Right ventricle myocardium superior (tissue), 1 donor: ENCODE measurements at regions not wholly inside any gene's neighbourhood (a gene's known extent, or its start where the extent isn't known, plus 50 kb on each side); places are given as distances from the start of the nearest gene placed in this dataset.

Experiments
- ATAC-seq: fragments of 200-7000 bp; cut with Tn5 transposase; one replicate; pipeline ENCODE4 v1.9.1; 2020; ENCODE audit warnings: mild to moderate bottlenecking; ENCODE audit not compliant: poor library complexity
- DNase-seq: peaks from one replicate; pipeline ENCODE4 v3.0.0-alpha.2; 2020
- intact Hi-C: fragments of 100-400 bp; cut with DNase I; formaldehyde crosslinking; loops from one replicate; pipeline ENCODE4 v1.11.2; 2022
- donor health status: DM: no; HTN: yes; CAD: no; lungs with severe emphysema.

GRCh38 chr13:74335370-74335769, 201.2 kb upstream of the KLF12 start:
- ATAC-seq (no peak), DNase-seq (no peak)
- intact Hi-C loops, result no loop called here

DNA sequence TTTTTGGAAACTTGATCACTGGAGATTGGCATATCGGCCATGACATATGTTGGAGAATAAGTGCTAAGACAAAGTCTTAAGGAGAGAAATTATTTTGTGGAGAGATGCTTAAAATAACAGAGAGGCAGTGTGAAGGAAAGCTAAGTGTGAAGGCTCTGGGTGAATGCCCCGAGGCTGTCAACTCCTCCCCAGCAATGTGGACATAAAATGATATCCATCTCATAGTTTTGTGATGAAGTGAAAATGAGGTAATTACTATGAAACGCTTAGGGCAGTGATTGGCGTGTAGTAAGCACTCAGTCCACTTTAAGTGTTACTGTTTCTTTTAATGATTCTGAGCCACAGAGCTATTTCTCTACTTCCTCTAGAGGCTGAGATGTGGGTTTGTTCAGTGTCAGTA, 195.8 kb upstream of the KLF12 start:
- DNase-seq (no peak), ATAC-seq (no peak)
- intact Hi-C loops, result no loop called here

- DNase-seq (no peak), ATAC-seq (peak; percentile 73)
Observed at GRCh38 chr13:74325106-74325505, 190.9 kb upstream of the KLF12 start.

DNA sequence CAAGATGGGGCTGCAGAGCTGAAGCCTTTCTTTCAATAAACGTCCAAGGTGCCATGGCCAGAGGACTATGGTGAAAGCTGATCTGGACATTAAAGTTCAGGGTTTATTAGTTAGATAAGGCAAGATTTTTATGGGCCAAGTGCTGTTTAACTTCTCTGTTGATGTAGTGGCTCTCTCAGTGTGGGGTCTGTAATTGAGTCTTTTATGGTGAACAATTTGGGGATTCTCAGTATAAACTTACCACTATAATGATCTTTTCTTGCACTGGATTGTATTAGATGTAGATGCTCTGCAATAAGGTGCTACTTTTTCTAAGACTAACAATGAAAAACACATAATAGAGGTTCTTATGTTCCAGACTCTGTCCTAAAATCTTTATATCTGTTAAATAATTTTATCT, 190.1 kb upstream of the KLF12 start:
- intact Hi-C loops, result no loop called here
- DNase-seq (no peak), ATAC-seq (no peak)

More at GRCh38 chr13:74325106-74325505, 190.9 kb upstream of the KLF12 start:
- intact Hi-C loops, result no loop called here

- ATAC-seq (no peak), DNase-seq (no peak)
- intact Hi-C loops, result no loop called here
Observed at GRCh38 chr13:74322562-74322961, 188.4 kb upstream of the KLF12 start.

DNA sequence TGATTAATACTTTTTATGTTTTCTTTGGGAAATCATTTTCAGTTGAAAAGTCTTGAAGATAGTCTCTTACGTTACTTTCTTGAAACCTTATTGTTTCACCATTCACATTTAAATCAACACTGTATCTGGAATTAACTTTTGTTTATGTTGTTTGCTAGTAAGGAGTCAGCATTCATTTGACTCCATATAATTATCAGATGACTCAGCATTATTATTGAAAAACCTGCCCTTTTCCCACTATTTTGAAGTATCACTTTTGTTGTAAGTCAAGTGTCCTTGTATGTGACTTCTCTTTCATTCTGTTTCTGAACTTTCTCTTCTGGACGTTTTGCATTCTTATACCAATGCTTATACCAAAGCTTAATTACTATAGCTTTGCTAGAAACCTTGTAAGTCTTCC, 186.1 kb upstream of the KLF12 start:
- intact Hi-C loops, result no loop called here
- no peak for ATAC-seq
- no peak for DNase-seq

GRCh38 chr13:74316547-74316946, 182.3 kb upstream of the KLF12 start:
- no peak for ATAC-seq
- no peak for DNase-seq
- intact Hi-C loops, result no loop called here

DNA sequence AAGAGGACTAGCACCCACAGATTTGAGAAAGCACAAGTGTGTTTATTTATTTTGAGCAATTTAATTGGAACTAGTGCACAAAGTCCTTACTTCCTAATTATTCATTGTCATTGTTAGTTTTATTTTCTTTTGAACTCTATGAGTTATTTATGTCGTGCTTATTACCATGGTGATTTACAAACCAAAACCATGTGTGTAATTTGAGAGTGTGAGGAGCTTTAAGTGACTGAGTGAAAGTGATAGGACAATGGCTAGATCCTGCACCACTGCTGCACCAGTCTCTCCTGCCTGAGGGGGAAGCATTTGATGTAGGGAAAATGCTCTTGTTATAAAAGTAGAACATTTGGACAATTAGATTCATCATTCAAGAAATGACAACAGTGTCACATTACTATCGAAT, 172.3 kb upstream of the KLF12 start:
- intact Hi-C loops, result no loop called here
- ATAC-seq (peak; percentile 41), DNase-seq (no peak)

- DNase-seq (no peak), ATAC-seq (peak; percentile 55)
- intact Hi-C loops, result no loop called here
Observed at GRCh38 chr13:74305876-74306275, 171.7 kb upstream of the KLF12 start.

DNA sequence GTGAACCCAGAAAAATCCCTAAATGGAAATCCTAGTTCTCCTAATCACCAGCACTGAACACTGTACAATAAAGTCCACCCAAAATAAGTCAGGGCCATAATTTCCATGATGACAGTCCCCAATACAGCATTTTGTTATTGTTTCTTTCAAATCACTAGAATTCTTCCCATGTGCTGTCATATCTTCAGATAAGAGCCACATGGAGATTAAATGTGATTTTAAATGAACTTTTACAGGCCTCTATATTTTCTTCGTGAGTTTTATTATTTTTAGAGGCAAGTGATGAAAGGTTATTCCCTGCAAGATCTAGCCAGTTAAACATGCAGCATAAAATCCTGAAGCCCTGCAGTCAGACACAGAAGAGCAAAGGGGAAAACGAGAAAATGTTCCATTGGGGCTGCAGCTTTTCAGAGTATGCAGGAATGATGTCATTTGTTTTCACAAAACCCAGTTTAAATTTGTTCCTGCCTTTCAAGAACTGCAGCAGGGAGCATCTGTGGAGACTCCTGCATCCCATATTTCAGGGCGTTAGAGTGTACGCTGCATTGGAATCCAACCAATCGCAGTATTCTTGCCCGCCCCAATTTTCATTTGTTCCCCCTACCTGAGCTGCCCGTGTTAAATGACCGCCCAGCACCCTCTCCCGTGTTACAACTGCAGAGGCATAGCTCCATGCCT, 167.2 kb upstream of the KLF12 start:
- intact Hi-C loops, result no loop called here
- peak; percentile 17 for ATAC-seq

GRCh38 chr13:74300162-74300561, 166.0 kb upstream of the KLF12 start:
- no peak for ATAC-seq
- intact Hi-C loops, result no loop called here
- DNase-seq, result no peak

More for the DNA sequence above, 167.2 kb upstream of the KLF12 start:
- DNase-seq, result no peak

- DNase-seq, result no peak
- ATAC-seq, result peak; percentile 54
- intact Hi-C loops, result no loop called here
Observed at GRCh38 chr13:74299721-74300120, 165.5 kb upstream of the KLF12 start.

- no peak for ATAC-seq
- no peak for DNase-seq
- intact Hi-C loops, result no loop called here
Observed at GRCh38 chr13:74298923-74299322, 164.7 kb upstream of the KLF12 start.

GRCh38 chr13:74289861-74290773, 155.9 kb upstream of the KLF12 start:
- DNase-seq (no peak), ATAC-seq (peak; percentile 92)

GRCh38 chr13:74289107-74289506, 154.9 kb upstream of the KLF12 start:
- intact Hi-C loops, result loop anchor here (5.0 to 10.0 kb wide), 3 partner anchors 134 to 534 kb away; no protein-coding TSS in a partner anchor
- no peak for DNase-seq
- ATAC-seq, result no peak

More at GRCh38 chr13:74289861-74290773, 155.9 kb upstream of the KLF12 start:
- intact Hi-C loops, result loop anchor here (5.0 to 10.0 kb wide), 3 partner anchors 135 to 535 kb away; no protein-coding TSS in a partner anchor

DNA sequence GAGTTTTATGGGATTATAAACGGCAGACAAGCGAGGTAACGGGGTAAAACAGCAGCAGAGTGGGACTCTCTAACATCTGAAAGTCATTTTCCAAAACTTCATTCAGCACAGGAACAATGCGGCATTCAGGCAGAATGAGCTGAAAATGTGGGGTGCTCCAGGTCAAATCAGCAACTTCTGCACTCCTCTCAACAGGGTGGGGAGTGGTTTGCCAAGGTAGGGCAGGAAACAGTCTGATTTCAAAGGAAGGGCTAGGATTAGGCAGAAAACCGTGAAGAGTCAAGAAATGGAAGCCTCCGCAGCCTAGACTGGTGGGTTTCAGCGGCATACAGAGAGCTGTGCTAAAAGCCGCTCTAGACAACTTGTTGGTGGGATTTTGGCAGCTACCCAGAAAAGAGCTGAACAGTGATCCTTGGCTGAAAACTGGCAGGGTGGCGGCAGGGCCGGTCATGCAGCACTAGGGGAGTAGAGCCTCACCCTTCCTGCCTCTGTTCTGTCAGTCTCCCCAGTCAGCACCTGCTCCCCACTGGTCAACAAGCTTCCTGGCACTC, 154.2 kb upstream of the KLF12 start:
- intact Hi-C loops, result loop anchor here (5.0 to 10.0 kb wide), 3 partner anchors 134 to 534 kb away; no protein-coding TSS in a partner anchor
- DNase-seq (peak; percentile 57), ATAC-seq (peak; percentile 39)

DNA sequence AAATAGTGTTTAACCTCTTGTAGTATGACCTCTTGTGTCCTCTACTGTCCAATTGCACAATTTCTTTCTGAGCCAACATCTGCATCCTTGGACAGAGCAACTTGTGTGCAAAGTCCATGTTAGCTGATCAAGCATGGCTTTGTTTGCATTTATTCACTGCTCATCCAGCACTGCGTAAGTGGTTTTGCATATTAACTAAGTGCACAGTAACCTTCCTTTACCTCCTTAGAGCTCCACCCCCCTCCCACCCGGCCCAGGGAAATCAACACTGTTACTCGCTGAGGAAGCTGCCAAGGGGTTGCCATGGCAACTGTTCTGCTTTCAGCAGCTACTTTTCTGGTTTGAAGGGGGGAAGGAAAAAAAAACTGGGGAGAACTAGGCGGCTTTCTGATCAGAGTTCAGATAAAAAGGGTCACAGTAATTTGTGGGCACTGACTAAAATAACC, 153.5 kb upstream of the KLF12 start:
- ATAC-seq (peak; percentile 61), DNase-seq (peak; percentile 85)
- intact Hi-C loops, result loop anchor here (5.0 to 10.0 kb wide), 3 partner anchors 133 to 533 kb away; no protein-coding TSS in a partner anchor

DNA sequence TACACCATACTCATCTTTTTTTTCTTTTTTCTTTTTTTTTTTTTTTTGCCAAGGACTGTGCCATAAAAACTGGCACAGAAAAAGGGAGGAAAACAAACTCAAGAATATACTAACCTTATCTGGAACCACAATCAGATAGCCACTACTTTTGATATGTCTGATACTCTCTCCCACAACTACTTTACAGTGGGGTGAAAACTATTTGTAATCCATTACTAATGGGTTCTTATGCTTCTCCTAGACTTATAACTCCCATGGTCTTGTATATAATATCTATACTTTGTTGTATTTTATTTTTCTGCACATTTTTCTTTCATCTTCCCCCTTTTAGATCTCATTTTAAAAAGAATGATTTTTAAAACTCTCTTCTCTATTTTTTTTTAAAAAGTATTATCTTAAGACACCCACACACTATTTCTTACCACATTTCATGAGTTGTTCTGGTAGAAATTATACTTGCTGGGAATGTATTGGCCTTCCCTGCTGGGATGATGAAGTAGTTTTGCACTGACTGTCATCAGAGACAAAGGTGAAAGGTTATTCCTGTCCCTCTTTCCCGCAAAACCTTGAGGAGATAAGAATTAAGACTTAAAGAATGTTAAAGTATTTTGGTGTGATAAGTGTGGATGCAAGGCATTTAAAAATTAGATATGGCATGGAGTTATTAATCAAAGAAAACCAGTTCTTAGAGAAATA, 146.7 kb upstream of the KLF12 start:
- intact Hi-C loops, result loop anchor here (10.0 kb wide), 2 partner anchors 126 to 526 kb away; no protein-coding TSS in a partner anchor
- no peak for ATAC-seq
- no peak for DNase-seq
